ENCODE measurements at regions not wholly inside any gene's neighbourhood (a gene's known extent, or its start where the extent isn't known, plus 50 kb on each side); places are given as distances from the start of the nearest gene placed in this dataset.

GRCh38 chr21:15149600-15150224 is 84.9 kb upstream of the NRIP1 start:
- in situ Hi-C loops (cut with MboI; ENCODE audit: low sequenced_read_pairs): no loop called here

GRCh38 chr21:15151385-15152103 is 86.7 kb upstream of the NRIP1 start:
- in situ Hi-C loops (cut with MboI; ENCODE audit: low sequenced_read_pairs): no loop called here

- in situ Hi-C loops (cut with MboI; ENCODE audit: low sequenced_read_pairs): no loop called here
These were observed 87.8 kb upstream of the NRIP1 start for GRCh38 chr21:15152591-15152990.

GRCh38 chr21:15159382-15160020 is 94.7 kb upstream of the NRIP1 start:
- in situ Hi-C loops (cut with MboI; ENCODE audit: low sequenced_read_pairs): no loop called here

GRCh38 chr21:15160136-15160535 is 95.3 kb upstream of the NRIP1 start:
- in situ Hi-C loops (cut with MboI; ENCODE audit: low sequenced_read_pairs): no loop called here

GRCh38 chr21:15162921-15163320 is 98.1 kb upstream of the NRIP1 start:
- in situ Hi-C loops (cut with MboI; ENCODE audit: low sequenced_read_pairs): no loop called here

- in situ Hi-C loops (cut with MboI; ENCODE audit: low sequenced_read_pairs): no loop called here
These were observed 99.5 kb upstream of the NRIP1 start for GRCh38 chr21:15164273-15164672.

GRCh38 chr21:15164678-15165303 is 100.0 kb upstream of the NRIP1 start:
- in situ Hi-C loops (cut with MboI; ENCODE audit: low sequenced_read_pairs): no loop called here

GRCh38 chr21:15170614-15171013 is 105.8 kb upstream of the NRIP1 start:
- in situ Hi-C loops (cut with MboI; ENCODE audit: low sequenced_read_pairs): no loop called here

- in situ Hi-C loops (cut with MboI; ENCODE audit: low sequenced_read_pairs): no loop called here
These were observed 106.7 kb upstream of the NRIP1 start for GRCh38 chr21:15171546-15171945.

- in situ Hi-C loops (cut with MboI; ENCODE audit: low sequenced_read_pairs): no loop called here
These were observed 108.2 kb upstream of the NRIP1 start for GRCh38 chr21:15172963-15173362.

GRCh38 chr21:15174923-15175322 is 110.1 kb upstream of the NRIP1 start:
- in situ Hi-C loops (cut with MboI; ENCODE audit: low sequenced_read_pairs): no loop called here

GRCh38 chr21:15182731-15183130 is 117.9 kb upstream of the NRIP1 start:
- in situ Hi-C loops (cut with MboI; ENCODE audit: low sequenced_read_pairs): no loop called here

GRCh38 chr21:15183813-15184257 is 119.0 kb upstream of the NRIP1 start:
- in situ Hi-C loops (cut with MboI; ENCODE audit: low sequenced_read_pairs): no loop called here

- in situ Hi-C loops (cut with MboI; ENCODE audit: low sequenced_read_pairs): no loop called here
These were observed 125.6 kb upstream of the NRIP1 start for GRCh38 chr21:15190412-15190811.

- in situ Hi-C loops (cut with MboI; ENCODE audit: low sequenced_read_pairs): no loop called here
These were observed 126.0 kb upstream of the NRIP1 start for GRCh38 chr21:15190837-15191236.

- in situ Hi-C loops (cut with MboI; ENCODE audit: low sequenced_read_pairs): no loop called here
These were observed 126.5 kb upstream of the NRIP1 start for GRCh38 chr21:15191342-15191741.

- in situ Hi-C loops (cut with MboI; ENCODE audit: low sequenced_read_pairs): no loop called here
These were observed 127.4 kb upstream of the NRIP1 start for GRCh38 chr21:15192243-15192642.

GRCh38 chr21:15193937-15194336 is 129.1 kb upstream of the NRIP1 start:
- in situ Hi-C loops (cut with MboI; ENCODE audit: low sequenced_read_pairs): no loop called here

- in situ Hi-C loops (cut with MboI; ENCODE audit: low sequenced_read_pairs): no loop called here
These were observed 130.3 kb upstream of the NRIP1 start for GRCh38 chr21:15195104-15195503.

GRCh38 chr21:15195768-15196167 is 131.0 kb upstream of the NRIP1 start:
- in situ Hi-C loops (cut with MboI; ENCODE audit: low sequenced_read_pairs): no loop called here

- in situ Hi-C loops (cut with MboI; ENCODE audit: low sequenced_read_pairs): no loop called here
These were observed 132.9 kb upstream of the NRIP1 start for GRCh38 chr21:15197696-15198095.

All from HL-60/S4 (cell line).